HEK293 (cell line): ENCODE measurements at regions not wholly inside any gene's neighbourhood (a gene's known extent, or its start where the extent isn't known, plus 50 kb on each side); places are given as distances from the start of the nearest gene placed in this dataset.
"Not testable (repeated sequence)": the region's sequence is repeated elsewhere in the genome, so short reads cannot be mapped to it uniquely, and the experiment has no call there.

Source experiments
- CTCF ChIA-PET: fragments of 350-600 bp; formaldehyde crosslinking; extraction: SDS; loops from one replicate; lab custom pipeline; 2021; ENCODE audit warnings: antibody characterized with exemption; lab: Yijun Ruan, JAX
- POLR2A ChIA-PET: fragments of 300-600 bp; formaldehyde crosslinking; extraction: SDS; loops from one replicate; lab custom pipeline; 2020; ENCODE audit warnings: antibody characterized with exemption, inconsistent platforms; lab: Yijun Ruan, JAX
- H3K27ac ChIP-seq: fragments of 200-500 bp; sonication (Bioruptor generic); 2 replicates; pipeline ENCODE4 v1.5.1; 2014; ENCODE audit warnings: low read depth, low read length, control low read depth, inconsistent platforms; ENCODE audit errors: extremely low read depth
- H3K36me3 ChIP-seq, 2 experiments: fragments of 200-500 bp in 1 of 2; sonication (Bioruptor generic) in 1 of 2; 1 replicate in 1 of 2; 2 replicates in 1 of 2; pipeline ENCODE4 v1.5.1; 2014 to 2017; ENCODE audit warnings: inconsistent platforms in 2 of 2, low read length in 2 of 2; ENCODE audit not compliant: control insufficient read depth in 2 of 2, insufficient read depth in 1 of 2
- H3K4me1 ChIP-seq: fragments of 200-500 bp; sonication (Bioruptor generic); 2 replicates; pipeline ENCODE4 v1.5.1; 2014; ENCODE audit warnings: mild to moderate bottlenecking, low read length, inconsistent platforms; ENCODE audit not compliant: control insufficient read depth, insufficient read depth
- H3K4me3 ChIP-seq: 2 replicates; pipeline ENCODE4 v1.5.1; 2011; ENCODE audit warnings: low read depth, mild to moderate bottlenecking, control low read depth, low read length, moderate library complexity
- H3K9me3 ChIP-seq: fragments of 200-500 bp; sonication (Bioruptor generic); 2 replicates; pipeline ENCODE4 v1.5.1; 2014; ENCODE audit warnings: low read depth, low read length, inconsistent platforms; ENCODE audit not compliant: control insufficient read depth, insufficient read depth
- FEZF1 ChIP-seq: fragments of 450-650 bp; formaldehyde crosslinking; IDR thresholded peaks from 2 replicates; pipeline ENCODE4 v1.5.1; 2016; ENCODE audit warnings: missing biosample characterization, missing genetic modification characterization
- GLIS1 ChIP-seq: fragments of 450-650 bp; formaldehyde crosslinking; IDR thresholded peaks from 2 replicates; pipeline ENCODE4 v1.5.1; 2016; ENCODE audit warnings: missing biosample characterization, missing genetic modification characterization
- MZF1 ChIP-seq: fragments of 450-650 bp; formaldehyde crosslinking; IDR thresholded peaks from 2 replicates; pipeline ENCODE4 v1.5.1; 2017; ENCODE audit warnings: missing biosample characterization, missing genetic modification characterization, borderline replicate concordance
- SCRT2 ChIP-seq: fragments of 450-650 bp; formaldehyde crosslinking; IDR thresholded peaks from 2 replicates; pipeline ENCODE4 v1.5.1; 2016; ENCODE audit warnings: missing biosample characterization, missing genetic modification characterization
- SP2 ChIP-seq: fragments of 450-650 bp; formaldehyde crosslinking; IDR thresholded peaks from 2 replicates; pipeline ENCODE4 v1.5.1; 2016; ENCODE audit warnings: missing biosample characterization, missing genetic modification characterization
- SP7 ChIP-seq: fragments of 450-650 bp; formaldehyde crosslinking; IDR thresholded peaks from 2 replicates; pipeline ENCODE4 v1.5.1; 2016; ENCODE audit warnings: missing biosample characterization, missing genetic modification characterization
- ZBTB17 ChIP-seq: fragments of 450-650 bp; formaldehyde crosslinking; IDR thresholded peaks from 2 replicates; pipeline ENCODE4 v1.5.1; 2016; ENCODE audit warnings: missing biosample characterization, missing genetic modification characterization
- ZBTB26 ChIP-seq: fragments of 450-650 bp; formaldehyde crosslinking; optimal IDR thresholded peaks from 2 replicates; pipeline ENCODE3; 2016; ENCODE audit warnings: missing biosample characterization, mild to moderate bottlenecking, missing genetic modification characterization
- ZBTB8A ChIP-seq: fragments of 450-650 bp; formaldehyde crosslinking; IDR thresholded peaks from 2 replicates; pipeline ENCODE4 v1.5.1; 2016; ENCODE audit warnings: missing biosample characterization, missing genetic modification characterization
- ZNF10 ChIP-seq: fragments of 450-650 bp; formaldehyde crosslinking; IDR thresholded peaks from 2 replicates; pipeline ENCODE4 v1.5.1; 2017; ENCODE audit warnings: missing biosample characterization, missing genetic modification characterization
- ZNF335 ChIP-seq: fragments of 450-650 bp; formaldehyde crosslinking; conservative IDR thresholded peaks from 2 replicates; pipeline ENCODE4 v1.5.1; 2016; ENCODE audit warnings: missing biosample characterization, missing genetic modification characterization
- ZNF341 ChIP-seq: fragments of 450-650 bp; formaldehyde crosslinking; IDR thresholded peaks from 2 replicates; pipeline ENCODE4; 2016; ENCODE audit warnings: low read depth, missing biosample characterization, missing genetic modification characterization
- ZNF350 ChIP-seq: fragments of 450-650 bp; formaldehyde crosslinking; IDR thresholded peaks from 2 replicates; pipeline ENCODE4 v1.5.0; 2017; ENCODE audit warnings: missing biosample characterization, mild to moderate bottlenecking, missing genetic modification characterization
- ZNF629 ChIP-seq: fragments of 450-650 bp; formaldehyde crosslinking; IDR thresholded peaks from 2 replicates; pipeline ENCODE4 v1.5.1; 2017; ENCODE audit warnings: missing biosample characterization, missing genetic modification characterization
- ZNF660 ChIP-seq: fragments of 450-650 bp; IDR thresholded peaks from 2 replicates; pipeline ENCODE4 v1.5.1; 2018; ENCODE audit warnings: missing biosample characterization, mild to moderate bottlenecking, missing genetic modification characterization
- ZSCAN30 ChIP-seq: fragments of 450-650 bp; IDR thresholded peaks from 2 replicates; pipeline ENCODE4 v1.5.1; 2018; ENCODE audit warnings: missing biosample characterization, mild to moderate bottlenecking, missing genetic modification characterization, moderate library complexity
- TF ChIP-seq, protein P1 (sequence below): fragments of 450-650 bp; formaldehyde crosslinking; IDR thresholded peaks from 2 replicates; pipeline ENCODE4 v1.5.1; 2017; ENCODE audit warnings: missing biosample characterization, missing genetic modification characterization
- TF ChIP-seq, protein P2 (sequence below): fragments of 450-650 bp; formaldehyde crosslinking; IDR thresholded peaks from 2 replicates; pipeline ENCODE4 v1.5.1; 2016; ENCODE audit warnings: missing biosample characterization, missing genetic modification characterization

DNA sequence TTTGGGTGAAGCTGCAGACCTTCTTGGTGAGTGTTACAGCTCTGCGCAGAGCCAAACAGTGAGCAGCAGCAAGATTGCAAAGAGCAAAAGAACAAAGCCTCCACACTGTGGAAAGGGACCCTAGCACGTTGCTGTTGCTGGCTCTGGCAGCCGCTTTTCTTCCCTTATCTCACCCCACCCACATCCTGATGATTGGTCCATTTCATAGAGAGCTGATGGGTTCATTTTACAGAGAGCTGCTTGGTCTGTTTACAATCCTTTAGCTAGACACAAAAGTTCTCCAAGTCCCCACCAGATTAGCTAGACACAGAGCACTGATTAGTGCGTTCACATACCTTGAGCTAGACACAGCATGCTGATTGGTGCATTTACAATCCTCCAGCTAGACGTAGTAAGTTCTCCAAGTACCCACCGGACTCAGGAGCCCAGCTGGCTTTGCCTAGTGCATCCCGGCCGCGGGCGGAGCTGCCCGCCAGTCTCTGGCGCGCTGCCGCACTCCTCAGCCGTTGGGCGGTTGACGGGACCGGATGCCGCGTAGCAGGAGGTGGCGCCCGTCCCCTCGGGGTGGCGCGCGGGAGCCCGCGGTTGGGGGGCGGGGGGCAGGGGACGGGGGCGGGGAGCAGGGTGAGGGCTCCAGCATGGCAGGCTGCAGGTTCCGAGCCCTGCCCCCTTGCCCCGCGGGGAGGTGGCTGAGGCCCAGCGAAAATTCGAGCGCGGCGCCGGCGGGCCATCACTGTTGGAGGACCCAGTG is 201.4 kb upstream of the C1QTNF3 start:
- TF ChIP-seq, protein P1, sequence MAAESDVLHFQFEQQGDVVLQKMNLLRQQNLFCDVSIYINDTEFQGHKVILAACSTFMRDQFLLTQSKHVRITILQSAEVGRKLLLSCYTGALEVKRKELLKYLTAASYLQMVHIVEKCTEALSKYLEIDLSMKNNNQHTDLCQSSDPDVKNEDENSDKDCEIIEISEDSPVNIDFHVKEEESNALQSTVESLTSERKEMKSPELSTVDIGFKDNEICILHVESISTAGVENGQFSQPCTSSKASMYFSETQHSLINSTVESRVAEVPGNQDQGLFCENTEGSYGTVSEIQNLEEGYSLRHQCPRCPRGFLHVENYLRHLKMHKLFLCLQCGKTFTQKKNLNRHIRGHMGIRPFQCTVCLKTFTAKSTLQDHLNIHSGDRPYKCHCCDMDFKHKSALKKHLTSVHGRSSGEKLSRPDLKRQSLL (tag by site-specific recombination): peak; percentile 82; the same call in 1 of the 2 replicates
- 0 out of 2 replicates have a peak, but pooled peaks have one; percentile 19 for TF ChIP-seq ZNF10 (tag by site-specific recombination)
- TF ChIP-seq ZNF629 (tag by site-specific recombination): peak; percentile 58; the same call in 1 of the 2 replicates
- 0 out of 2 replicates have a peak, but pooled peaks have one; percentile 32 for TF ChIP-seq FEZF1
- 0 out of 2 replicates have a peak, but pooled peaks have one; percentile 34 for TF ChIP-seq ZNF660
- peak; percentile 17; the same call in 1 of the 2 replicates for TF ChIP-seq MZF1 (tag by site-specific recombination)
- TF ChIP-seq GLIS1 (tag by site-specific recombination): 0 out of 2 replicates have a peak, but pooled peaks have one; percentile 11
- 0 out of 2 replicates have a peak, but pooled peaks have one; percentile 22 for TF ChIP-seq SCRT2 (tag by site-specific recombination)
- TF ChIP-seq ZNF350 (tag by site-specific recombination): peak; percentile 97
- TF ChIP-seq ZBTB8A: peak; percentile 22; the same call in 1 of the 2 replicates
- TF ChIP-seq ZBTB17 (tag by site-specific recombination): peak; percentile 90
- peak; percentile 47; the same call in 1 of the 2 replicates for TF ChIP-seq ZNF335 (tag by site-specific recombination)
- TF ChIP-seq SP7 (tag by site-specific recombination): 0 out of 2 replicates have a peak, but pooled peaks have one; percentile 15
- TF ChIP-seq, protein P2, sequence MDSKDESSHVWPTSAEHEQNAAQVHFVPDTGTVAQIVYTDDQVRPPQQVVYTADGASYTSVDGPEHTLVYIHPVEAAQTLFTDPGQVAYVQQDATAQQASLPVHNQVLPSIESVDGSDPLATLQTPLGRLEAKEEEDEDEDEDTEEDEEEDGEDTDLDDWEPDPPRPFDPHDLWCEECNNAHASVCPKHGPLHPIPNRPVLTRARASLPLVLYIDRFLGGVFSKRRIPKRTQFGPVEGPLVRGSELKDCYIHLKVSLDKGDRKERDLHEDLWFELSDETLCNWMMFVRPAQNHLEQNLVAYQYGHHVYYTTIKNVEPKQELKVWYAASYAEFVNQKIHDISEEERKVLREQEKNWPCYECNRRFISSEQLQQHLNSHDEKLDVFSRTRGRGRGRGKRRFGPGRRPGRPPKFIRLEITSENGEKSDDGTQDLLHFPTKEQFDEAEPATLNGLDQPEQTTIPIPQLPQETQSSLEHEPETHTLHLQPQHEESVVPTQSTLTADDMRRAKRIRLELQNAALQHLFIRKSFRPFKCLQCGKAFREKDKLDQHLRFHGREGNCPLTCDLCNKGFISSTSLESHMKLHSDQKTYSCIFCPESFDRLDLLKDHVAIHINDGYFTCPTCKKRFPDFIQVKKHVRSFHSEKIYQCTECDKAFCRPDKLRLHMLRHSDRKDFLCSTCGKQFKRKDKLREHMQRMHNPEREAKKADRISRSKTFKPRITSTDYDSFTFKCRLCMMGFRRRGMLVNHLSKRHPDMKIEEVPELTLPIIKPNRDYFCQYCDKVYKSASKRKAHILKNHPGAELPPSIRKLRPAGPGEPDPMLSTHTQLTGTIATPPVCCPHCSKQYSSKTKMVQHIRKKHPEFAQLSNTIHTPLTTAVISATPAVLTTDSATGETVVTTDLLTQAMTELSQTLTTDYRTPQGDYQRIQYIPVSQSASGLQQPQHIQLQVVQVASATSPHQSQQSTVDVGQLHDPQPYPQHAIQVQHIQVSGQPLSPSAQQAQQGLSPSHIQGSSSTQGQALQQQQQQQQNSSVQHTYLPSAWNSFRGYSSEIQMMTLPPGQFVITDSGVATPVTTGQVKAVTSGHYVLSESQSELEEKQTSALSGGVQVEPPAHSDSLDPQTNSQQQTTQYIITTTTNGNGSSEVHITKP (tag by site-specific recombination): 0 out of 2 replicates have a peak, but pooled peaks have one; percentile 31
- peak; percentile 50 for TF ChIP-seq SP2
- TF ChIP-seq ZBTB26 (tag by site-specific recombination): peak; percentile 54
- TF ChIP-seq ZNF341 (tag by site-specific recombination): peak; percentile 52
- TF ChIP-seq ZSCAN30 (tag by site-specific recombination): 0 out of 2 replicates have a peak, but pooled peaks have one; percentile 10
- CTCF ChIA-PET, H3K9me3 ChIP-seq, POLR2A ChIA-PET, H3K4me1 ChIP-seq, H3K36me3 ChIP-seq: not testable (repeated sequence)
- peak overlapping the region; percentile 38 for H3K4me3 ChIP-seq
- peak overlapping the region; percentile 56 for H3K27ac ChIP-seq

DNA sequence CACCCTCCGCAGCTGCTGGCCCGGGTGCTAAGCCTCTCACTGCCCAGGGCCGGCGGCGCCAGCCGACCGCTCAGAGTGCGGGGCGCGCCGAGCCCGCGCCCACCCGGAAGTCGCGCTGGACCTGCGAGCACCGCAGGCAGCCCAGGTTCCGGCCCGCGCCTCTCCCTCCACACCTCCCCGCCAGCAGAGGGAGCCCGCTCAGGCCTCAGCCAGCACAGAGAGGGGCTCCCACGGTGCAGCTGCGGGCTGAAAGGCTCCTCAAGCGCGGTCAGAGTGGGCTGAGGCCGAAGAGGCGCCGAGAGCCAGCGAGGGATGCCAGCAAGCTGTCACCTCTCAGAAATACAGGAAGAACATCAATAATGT is 202.0 kb upstream of the C1QTNF3 start:
- POLR2A ChIA-PET: not testable (repeated sequence)

More for the DNA sequence above, 202.0 kb upstream of the C1QTNF3 start:
- CTCF ChIA-PET, H3K36me3 ChIP-seq, H3K9me3 ChIP-seq, H3K4me1 ChIP-seq: not testable (repeated sequence)
- Histone ChIP-seq H3K27ac (peak overlapping the region; percentile 56; the same call in 1 of the 2 replicates), H3K4me3 (peak overlapping the region; percentile 38)
